GM18907 (cell line): ENCODE measurements at regions not wholly inside any gene's neighbourhood (a gene's known extent, or its start where the extent isn't known, plus 50 kb on each side); places are given as distances from the start of the nearest gene placed in this dataset.

Source experiments
- ATAC-seq: cut with Tn5 transposase; IDR thresholded peaks from one replicate; pipeline ENCODE4 v1.9.1; 2021; ENCODE audit warnings: mild to moderate bottlenecking, moderate library complexity; ENCODE audit not compliant: unreplicated experiment

- ATAC-seq: no peak
These were observed 384.5 kb upstream of the CDH4 start for GRCh38 chr20:60867589-60867988.

GRCh38 chr20:60868316-60868891, 383.7 kb upstream of the CDH4 start:
- ATAC-seq: no peak

GRCh38 chr20:60869087-60869486, 383.0 kb upstream of the CDH4 start:
- no peak for ATAC-seq

GRCh38 chr20:60869625-60870024, 382.4 kb upstream of the CDH4 start:
- no peak for ATAC-seq

GRCh38 chr20:60870040-60870439, 382.0 kb upstream of the CDH4 start:
- ATAC-seq: no peak

- no peak for ATAC-seq
These were observed 379.8 kb upstream of the CDH4 start for GRCh38 chr20:60872224-60872623.

- ATAC-seq: no peak
These were observed 374.8 kb upstream of the CDH4 start for GRCh38 chr20:60877071-60877857.

- ATAC-seq: no peak
These were observed 369.2 kb upstream of the CDH4 start for GRCh38 chr20:60882836-60883235.

- no peak for ATAC-seq
These were observed 368.6 kb upstream of the CDH4 start for GRCh38 chr20:60883496-60883895.

GRCh38 chr20:60884277-60884676, 367.8 kb upstream of the CDH4 start:
- ATAC-seq: no peak

- ATAC-seq: no peak
These were observed 363.3 kb upstream of the CDH4 start for GRCh38 chr20:60888771-60889170.

- no peak for ATAC-seq
These were observed 359.8 kb upstream of the CDH4 start for GRCh38 chr20:60892095-60892813.

GRCh38 chr20:60894091-60894490, 358.0 kb upstream of the CDH4 start:
- no peak for ATAC-seq

GRCh38 chr20:60895363-60896079, 356.5 kb upstream of the CDH4 start:
- ATAC-seq: no peak

GRCh38 chr20:60897976-60898375, 354.1 kb upstream of the CDH4 start:
- ATAC-seq: no peak

- no peak for ATAC-seq
These were observed 352.7 kb upstream of the CDH4 start for GRCh38 chr20:60899320-60899719.

GRCh38 chr20:60900618-60901017, 351.4 kb upstream of the CDH4 start:
- ATAC-seq: no peak

GRCh38 chr20:60901831-60902230, 350.2 kb upstream of the CDH4 start:
- no peak for ATAC-seq

GRCh38 chr20:60903325-60903971, 348.6 kb upstream of the CDH4 start:
- no peak for ATAC-seq

GRCh38 chr20:60904730-60905129, 347.3 kb upstream of the CDH4 start:
- no peak for ATAC-seq

- no peak for ATAC-seq
These were observed 346.1 kb upstream of the CDH4 start for GRCh38 chr20:60905919-60906318.
